ENCODE measurements at regions not wholly inside any gene's neighbourhood (a gene's known extent, or its start where the extent isn't known, plus 50 kb on each side); places are given as distances from the start of the nearest gene placed in this dataset.

GRCh38 chr1:173408886-173409285 is 68.2 kb upstream of the PRDX6 start:
- POLR2A ChIA-PET (ENCODE audit: unreplicated experiment) = no interaction called here
- Histone ChIP-seq H3K9me1 (ENCODE audit: insufficient read depth, low read length) (peaks cover 9% of the 10 kb centered on the region), H3K4me1 (ENCODE audit: control insufficient read depth, insufficient read depth, low read length) (peaks cover 10% of the 10 kb centered on the region), H3K36me3 (ENCODE audit: control insufficient read depth, insufficient read depth, low read length) (no peaks in the 10 kb centered on the region), H2AK5ac (ENCODE audit: low read depth, low read length) (peak overlapping the region; percentile 29; the same call in 1 of the 2 replicates), H3K9me3 (ENCODE audit: control insufficient read depth, insufficient read depth, low read length) (no peaks in the 10 kb centered on the region), H4K5ac (ENCODE audit: low read depth, low read length) (no peak overlapping the region), H2BK120ac (ENCODE audit: low read depth, low read length) (peak overlapping the region; percentile 30; the same call in 1 of the 2 replicates), H4K91ac (ENCODE audit: insufficient read depth, low read depth, low read length) (no peak overlapping the region), H4K20me1 (ENCODE audit: insufficient read depth, low read length) (no peaks in the 10 kb centered on the region), H3K4me2 (ENCODE audit: low read depth, low read length) (no peak overlapping the region), H2AFZ (replicated peaks; ENCODE audit: low read length, poor library complexity) (no peak overlapping the region), H2BK20ac (ENCODE audit: low read depth, low read length) (peak overlapping the region; percentile 46), H3K9ac (ENCODE audit: low read depth, low read length) (no peak overlapping the region), H4K8ac (ENCODE audit: low read depth in 2 of 2, low read length in 2 of 2) (no peak overlapping the region), H3K18ac (ENCODE audit: low read depth, low read length) (no peak overlapping the region), H3K56ac (ENCODE audit: extremely low read depth, insufficient read depth, low read length) (no peak overlapping the region), H2BK5ac (ENCODE audit: low read depth, low read length, poor library complexity, severe bottlenecking) (no peak overlapping the region), H2BK15ac (ENCODE audit: low read depth, low read length) (peak overlapping the region; percentile 50; the same call in 1 of the 3 replicates), H3K23ac (ENCODE audit: low read depth, low read length) (no peak overlapping the region), H3K14ac (replicated peaks; ENCODE audit: low read depth, low read length) (no peak overlapping the region; the same call in 1 of the 2 replicates), H3K79me1 (ENCODE audit: low read depth in 1 of 2, low read length in 2 of 2) (no peaks in the 10 kb centered on the region), H3K27me3 (ENCODE audit: control insufficient read depth, insufficient read depth, low read length) (no peaks in the 10 kb centered on the region), H3K27ac (ENCODE audit: insufficient read depth, low read length) (no peak overlapping the region), H3K4ac (ENCODE audit: low read depth, low read length) (no peak overlapping the region), H2AK9ac (replicated peaks; ENCODE audit: low read depth, low read length, poor library complexity) (no peak overlapping the region), H3K4me3 (ENCODE audit: insufficient read depth, low read depth, low read length) (no peak overlapping the region)
- CTCF ChIA-PET = no interaction called here
- no TSS peak for BruUV-seq (replicated peaks)
- no CpG with 5 or more reads among the region's 1 CpG for WGBS, 2 experiments (ENCODE audit: extremely low coverage in 2 of 2, insufficient read length in 1 of 2)
- in situ Hi-C loops (cut with MboI; ENCODE audit: low sequenced_read_pairs) (no loop called here), intact Hi-C loops (cut with micrococcal nuclease) (loop anchor here (5.0 to 10.0 kb wide), 3 partner anchors 112 to 504 kb away; no protein-coding TSS in a partner anchor), dilution Hi-C loops (cut with HindIII; ENCODE audit: low sequenced_read_pairs, unreplicated experiment) (no loop called here)
- no peak for TF ChIP-seq POLR2A (IDR thresholded peaks at IDR 0.05; ENCODE audit: low read depth, low read length)
- TF ChIP-seq SMC3 (IDR thresholded peaks at IDR 0.05; ENCODE audit: low read depth, low read length) = no peak
- no peak for TF ChIP-seq NFE2L2 (IDR thresholded peaks at IDR 0.05; ENCODE audit: low read depth, low read length)
- TF ChIP-seq RFX5 (IDR thresholded peaks at IDR 0.05; ENCODE audit: low read depth, low read length) = no peak
- no peak for TF ChIP-seq MAZ (IDR thresholded peaks at IDR 0.05; ENCODE audit: borderline replicate concordance, low read depth, low read length)
- DNase-seq = no peak
- no peak for ATAC-seq (ENCODE audit: low read depth)

Data from IMR-90 (cell line).